Gastroesophageal sphincter (tissue), 4 donors: ENCODE measurements at regions not wholly inside any gene's neighbourhood (a gene's known extent, or its start where the extent isn't known, plus 50 kb on each side); places are given as distances from the start of the nearest gene placed in this dataset.

ENCODE experiments used
- ATAC-seq: fragments of 150-250 bp; one replicate; pipeline ENCODE4 v1.9.1; 2016; ENCODE audit warnings: mild to moderate bottlenecking, moderate library complexity
- H3K27ac ChIP-seq, 4 donors: fragments of 200-600 bp; sonication (generic) in 3 of 4; 1 replicate in 3 of 4; 2 replicates in 1 of 4; pipeline ENCODE4 v1.5.1; 2016 to 2019
- H3K27me3 ChIP-seq: fragments of 200-600 bp; sonication (generic); one replicate; pipeline ENCODE4 v1.5.1; 2019
- H3K36me3 ChIP-seq, 2 donors: fragments of 200-600 bp; sonication (generic); one replicate each; pipeline ENCODE4 v1.5.1; 2019; ENCODE audit warnings: control low read depth in 1 of 2
- H3K4me1 ChIP-seq, 3 donors: fragments of 200-600 bp; sonication (generic); 1 replicate in 2 of 3; 2 replicates in 1 of 3; pipeline ENCODE4 v1.5.1; 2016 to 2019; ENCODE audit warnings: control low read depth in 2 of 3
- H3K4me3 ChIP-seq, 2 donors: fragments of 200-600 bp; sonication (generic); one replicate each; pipeline ENCODE4 v1.5.1; 2019; ENCODE audit warnings: mild to moderate bottlenecking in 1 of 2, moderate library complexity in 1 of 2
- H3K9me3 ChIP-seq, 3 donors: fragments of 200-600 bp; sonication (generic); one replicate each; pipeline ENCODE4 v1.5.1; 2017 to 2019; ENCODE audit warnings: control low read depth in 2 of 3
- EP300 ChIP-seq: sonication (generic); formaldehyde crosslinking; IDR thresholded peaks from one replicate; pipeline ENCODE4 v1.6.1; 2017; ENCODE audit warnings: antibody characterized with exemption, mild to moderate bottlenecking
- POLR2A ChIP-seq, 2 donors: fragments of 450-650 bp; IDR thresholded peaks; one replicate each; pipeline ENCODE4 v1.6.1; 2017; ENCODE audit warnings: antibody characterized with exemption in 2 of 2, mild to moderate bottlenecking in 2 of 2, moderate library complexity in 1 of 2
- POLR2AphosphoS5 ChIP-seq: sonication (generic); formaldehyde crosslinking; IDR thresholded peaks from one replicate; pipeline ENCODE4 v1.6.1; 2017; ENCODE audit warnings: antibody characterized with exemption
- WGBS, 2 donors: methylation state at CpG; one replicate each; pipeline ENCODE4 v1.1.5; 2018; ENCODE audit warnings: low coverage in 1 of 2; 5-methylcytosine and 5-hydroxymethylcytosine counted together
- TF ChIP-seq, protein P1 (sequence below), 4 experiments: fragments of 200-600 bp in 2 of 4; fragments of 450-650 bp in 2 of 4; sonication (generic) in 1 of 4; IDR thresholded peaks; one replicate each; pipeline ENCODE4 v1.5.1; 2017 to 2019; ENCODE audit warnings: antibody characterized with exemption in 4 of 4, mild to moderate bottlenecking in 2 of 4, moderate library complexity in 2 of 4

DNA sequence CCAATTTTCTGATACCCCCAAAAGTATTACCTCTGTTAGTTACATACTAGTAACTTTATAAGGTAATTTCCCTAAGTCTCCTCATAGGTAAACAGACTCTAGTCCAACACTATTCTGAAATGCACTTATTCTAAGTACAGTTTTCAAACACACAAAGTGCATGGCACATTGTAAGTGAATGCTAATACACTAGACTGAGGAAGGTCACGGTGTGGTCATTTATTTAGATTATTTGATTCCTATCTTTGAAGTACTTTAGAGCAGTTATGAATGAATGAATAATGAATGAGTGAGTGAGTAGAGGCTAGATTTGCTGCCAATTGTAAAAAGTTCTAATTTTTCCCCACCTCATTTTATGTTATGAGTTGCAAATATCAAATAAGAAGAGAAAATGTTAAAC is 132.8 kb upstream of the UGT8 start:
- 31 to 78% methylated on average over 1 of the region's 1 CpG for WGBS, 2 donors
- no peak for ATAC-seq
- no peaks in the 10 kb centered on the region for H3K4me1 ChIP-seq
- H3K27me3 ChIP-seq = no peaks in the 10 kb centered on the region
- H3K36me3 ChIP-seq = no peaks in the 10 kb centered on the region
- no peak overlapping the region for H3K27ac ChIP-seq
- TF ChIP-seq POLR2A (IDR thresholded peaks at IDR 0.05) = no peak
- TF ChIP-seq, protein P1, sequence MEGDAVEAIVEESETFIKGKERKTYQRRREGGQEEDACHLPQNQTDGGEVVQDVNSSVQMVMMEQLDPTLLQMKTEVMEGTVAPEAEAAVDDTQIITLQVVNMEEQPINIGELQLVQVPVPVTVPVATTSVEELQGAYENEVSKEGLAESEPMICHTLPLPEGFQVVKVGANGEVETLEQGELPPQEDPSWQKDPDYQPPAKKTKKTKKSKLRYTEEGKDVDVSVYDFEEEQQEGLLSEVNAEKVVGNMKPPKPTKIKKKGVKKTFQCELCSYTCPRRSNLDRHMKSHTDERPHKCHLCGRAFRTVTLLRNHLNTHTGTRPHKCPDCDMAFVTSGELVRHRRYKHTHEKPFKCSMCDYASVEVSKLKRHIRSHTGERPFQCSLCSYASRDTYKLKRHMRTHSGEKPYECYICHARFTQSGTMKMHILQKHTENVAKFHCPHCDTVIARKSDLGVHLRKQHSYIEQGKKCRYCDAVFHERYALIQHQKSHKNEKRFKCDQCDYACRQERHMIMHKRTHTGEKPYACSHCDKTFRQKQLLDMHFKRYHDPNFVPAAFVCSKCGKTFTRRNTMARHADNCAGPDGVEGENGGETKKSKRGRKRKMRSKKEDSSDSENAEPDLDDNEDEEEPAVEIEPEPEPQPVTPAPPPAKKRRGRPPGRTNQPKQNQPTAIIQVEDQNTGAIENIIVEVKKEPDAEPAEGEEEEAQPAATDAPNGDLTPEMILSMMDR (IDR thresholded peaks at IDR 0.05) = no peak
- no peaks in the 10 kb centered on the region for H3K9me3 ChIP-seq
- no peak overlapping the region for H3K4me3 ChIP-seq

DNA sequence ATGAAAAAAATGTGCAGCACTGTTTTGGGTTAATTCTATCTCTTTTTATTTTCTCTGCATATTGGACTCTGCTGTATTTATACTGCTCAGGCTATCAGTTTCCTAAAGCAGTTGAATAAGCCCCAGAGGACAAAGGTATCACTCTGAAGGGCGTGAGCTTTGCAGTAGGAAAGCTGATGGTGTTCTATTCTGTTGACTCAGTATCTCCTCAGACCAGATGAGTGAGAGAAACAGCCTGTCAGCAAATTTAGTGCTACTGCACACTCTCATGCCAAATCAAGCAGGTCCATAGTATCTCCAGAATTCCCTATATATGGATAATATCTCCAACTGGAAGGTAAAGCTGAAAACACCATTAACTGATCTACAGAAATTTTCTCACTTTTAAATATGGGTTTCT is 132.3 kb upstream of the UGT8 start:
- no peak overlapping the region for H3K4me3 ChIP-seq
- WGBS, 2 donors = 71 to 75% methylated on average over 1 of the region's 1 CpG
- no peaks in the 10 kb centered on the region for H3K9me3 ChIP-seq
- no peaks in the 10 kb centered on the region for H3K4me1 ChIP-seq
- no peak for ATAC-seq
- TF ChIP-seq EP300 (no peak), POLR2AphosphoS5 (no peak), POLR2A (IDR thresholded peaks at IDR 0.05) (no peak)
- TF ChIP-seq, protein P1 (IDR thresholded peaks at IDR 0.05) = no peak
- H3K27ac ChIP-seq = no peak overlapping the region
- H3K36me3 ChIP-seq = no peaks in the 10 kb centered on the region
- H3K27me3 ChIP-seq = no peaks in the 10 kb centered on the region

DNA sequence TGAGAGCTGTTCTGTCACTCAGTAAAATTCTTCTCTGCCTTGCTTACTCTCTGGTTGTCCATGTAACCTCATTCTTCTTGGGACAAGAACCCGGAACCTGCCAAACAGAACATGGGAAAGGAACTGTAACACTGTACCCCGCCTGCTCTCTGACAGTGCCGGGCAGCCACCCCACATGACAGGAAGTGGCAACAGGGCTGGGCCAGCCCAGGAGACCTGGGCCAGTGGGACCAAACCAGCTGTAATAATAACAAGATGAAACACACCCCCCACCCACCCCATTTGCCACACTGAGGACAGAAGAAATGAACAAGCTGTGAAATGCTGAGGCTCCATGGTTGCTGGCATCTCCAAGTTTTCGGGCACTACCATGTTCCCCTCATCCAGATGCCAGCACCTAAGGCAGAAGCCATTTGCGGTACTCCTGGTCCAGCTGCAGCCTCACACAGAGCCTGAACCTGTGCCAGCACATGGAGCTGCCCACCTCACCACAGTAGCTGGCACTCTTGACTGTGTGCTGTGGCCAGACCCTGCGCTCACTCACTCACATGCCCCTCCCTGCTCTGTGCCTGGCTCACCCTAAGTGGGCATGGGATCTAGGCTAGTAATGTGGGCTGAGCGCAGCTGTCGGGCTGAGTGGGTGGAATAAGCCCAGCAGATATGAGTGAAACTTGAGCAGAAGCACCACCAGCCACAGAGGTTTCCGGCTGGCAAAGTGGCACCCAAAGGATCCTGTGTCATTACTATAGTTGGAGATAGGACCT is 126.2 kb upstream of the UGT8 start:
- TF ChIP-seq, protein P1 (IDR thresholded peaks at IDR 0.05) = no peak
- TF ChIP-seq POLR2AphosphoS5 (no peak), POLR2A (IDR thresholded peaks at IDR 0.05) (no peak), EP300 (no peak)
- H3K36me3 ChIP-seq = no peaks in the 10 kb centered on the region
- H3K27me3 ChIP-seq = no peaks in the 10 kb centered on the region
- WGBS, 2 donors = 80 to 100% methylated on average over 1 of the region's 9 CpGs
- H3K27ac ChIP-seq = no peak overlapping the region
- H3K4me3 ChIP-seq = no peak overlapping the region
- no peaks in the 10 kb centered on the region for H3K9me3 ChIP-seq
- no peak for ATAC-seq
- no peaks in the 10 kb centered on the region for H3K4me1 ChIP-seq

DNA sequence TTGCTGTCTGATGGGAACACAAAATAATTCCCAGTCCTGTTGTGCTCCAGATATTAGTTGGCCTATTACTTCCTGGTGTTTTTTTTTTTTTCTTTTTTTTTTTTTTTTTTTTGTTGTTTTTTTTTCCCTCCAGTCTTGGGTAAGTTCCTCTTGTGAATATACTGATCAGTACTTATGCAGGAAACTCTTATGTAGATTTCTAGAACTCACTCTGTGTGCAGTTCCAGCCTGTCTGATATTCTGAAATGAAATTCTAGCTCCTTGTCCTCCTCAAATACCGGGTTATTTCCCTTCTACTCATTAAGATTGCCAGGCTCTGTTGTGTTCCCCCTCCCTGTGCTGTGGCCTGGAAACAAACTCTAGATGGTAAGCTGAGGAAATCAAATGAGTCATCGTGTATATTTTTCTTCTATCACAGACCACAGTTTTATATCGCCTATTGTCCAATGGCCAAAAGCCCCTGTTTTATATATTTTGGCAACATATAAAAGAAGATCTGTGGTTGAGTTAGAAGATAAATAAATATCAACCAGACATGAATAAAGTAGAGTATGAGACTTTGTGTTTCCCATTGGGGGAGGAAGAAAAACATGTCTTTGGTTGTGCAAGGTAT is 124.3 kb upstream of the UGT8 start:
- WGBS, 2 donors = 75 to 80% methylated on average over 2 to 3 of the region's 3 CpGs
- H3K36me3 ChIP-seq = no peaks in the 10 kb centered on the region
- no peak overlapping the region for H3K4me3 ChIP-seq
- no peaks in the 10 kb centered on the region for H3K9me3 ChIP-seq
- H3K27me3 ChIP-seq = no peaks in the 10 kb centered on the region
- ATAC-seq = no peak
- no peak overlapping the region for H3K27ac ChIP-seq
- TF ChIP-seq, protein P1 (IDR thresholded peaks at IDR 0.05) = no peak
- TF ChIP-seq EP300 (no peak), POLR2AphosphoS5 (no peak), POLR2A (IDR thresholded peaks at IDR 0.05) (no peak)
- H3K4me1 ChIP-seq = no peaks in the 10 kb centered on the region

DNA sequence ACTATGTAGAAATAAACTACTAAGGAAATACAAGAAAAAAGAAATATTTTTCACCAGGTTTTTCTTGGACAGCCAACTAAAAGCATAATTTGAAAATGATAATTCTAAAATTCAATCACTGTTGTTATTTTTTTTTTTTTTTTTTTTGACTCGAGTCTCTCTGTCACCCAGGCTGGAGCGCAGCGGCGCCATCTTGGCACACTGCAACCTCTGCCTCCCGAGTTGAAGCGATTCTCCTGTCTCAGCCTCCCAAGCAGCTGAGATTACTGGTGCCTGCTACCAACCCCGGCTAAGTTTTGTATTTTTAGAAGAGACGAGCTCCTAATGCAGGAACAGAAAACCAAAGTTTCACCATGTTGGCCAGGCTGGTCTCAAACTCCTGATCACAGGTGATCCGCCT is 122.3 kb upstream of the UGT8 start:
- Histone ChIP-seq H3K27me3 (no peaks in the 10 kb centered on the region), H3K36me3 (no peaks in the 10 kb centered on the region), H3K27ac (no peak overlapping the region), H3K9me3 (no peaks in the 10 kb centered on the region), H3K4me1 (no peaks in the 10 kb centered on the region), H3K4me3 (no peak overlapping the region)
- 86 to 90% methylated on average over 7 to 8 of the region's 9 CpGs for WGBS, 2 donors
- no peak for TF ChIP-seq POLR2AphosphoS5
- TF ChIP-seq POLR2A (IDR thresholded peaks at IDR 0.05) = no peak
- TF ChIP-seq EP300 = no peak
- TF ChIP-seq, protein P1 (IDR thresholded peaks at IDR 0.05) = no peak
- no peak for ATAC-seq
